GM23338 (cell line): ENCODE measurements at regions not wholly inside any gene's neighbourhood (a gene's known extent, or its start where the extent isn't known, plus 50 kb on each side); places are given as distances from the start of the nearest gene placed in this dataset.

Experiments used
- ATAC-seq: fragments of 200-7000 bp; cut with Tn5 transposase; 3 replicates; pipeline ENCODE4 v1.9.1; 2020
- DNase-seq: peaks from one replicate; pipeline ENCODE4 v3.0.0-alpha.2; 2015; ENCODE audit warnings: low spot score
- H2AFZ ChIP-seq: fragments of 200-600 bp; sonication (generic); 2 replicates; pipeline ENCODE4 v1.8.0; 2016; ENCODE audit warnings: antibody characterized with exemption, mild to moderate bottlenecking, moderate library complexity
- H3F3A ChIP-seq: fragments of 200-600 bp; sonication (generic); replicated peaks from 2 replicates; pipeline ENCODE4 v1.8.0; 2017; ENCODE audit warnings: antibody characterized with exemption, mixed run types, low read depth
- H3K27ac ChIP-seq: fragments of 200-600 bp; sonication (generic); 2 replicates; pipeline ENCODE4 v1.6.1; 2016; ENCODE audit warnings: low read depth
- H3K27me3 ChIP-seq: fragments of 200-600 bp; sonication (generic); 2 replicates; pipeline ENCODE4 v1.8.0; 2016; ENCODE audit warnings: mild to moderate bottlenecking, mixed run types, moderate library complexity; ENCODE audit not compliant: insufficient read depth
- H3K36me3 ChIP-seq: fragments of 200-600 bp; sonication (generic); 2 replicates; pipeline ENCODE4 v1.8.0; 2016; ENCODE audit warnings: mild to moderate bottlenecking; ENCODE audit not compliant: insufficient read depth
- H3K4me1 ChIP-seq: fragments of 200-600 bp; sonication (generic); 2 replicates; pipeline ENCODE4 v1.8.0; 2016; ENCODE audit warnings: mild to moderate bottlenecking, moderate library complexity; ENCODE audit not compliant: insufficient read depth
- H3K4me2 ChIP-seq: fragments of 200-600 bp; sonication (generic); 2 replicates; pipeline ENCODE4 v1.7.1; 2017; ENCODE audit warnings: mixed run types
- H3K4me3 ChIP-seq: fragments of 200-600 bp; sonication (generic); 2 replicates; pipeline ENCODE4 v1.6.1; 2016; ENCODE audit warnings: mixed run types
- H3K79me2 ChIP-seq: fragments of 200-600 bp; sonication (generic); replicated peaks from 2 replicates; pipeline ENCODE4 v1.8.0; 2017; ENCODE audit warnings: mild to moderate bottlenecking; ENCODE audit not compliant: insufficient read depth
- H3K9me2 ChIP-seq: fragments of 200-600 bp; sonication (generic); 2 replicates; pipeline ENCODE4 v1.8.0; 2017; ENCODE audit not compliant: insufficient read depth
- H4K20me1 ChIP-seq: fragments of 200-600 bp; sonication (generic); replicated peaks from 2 replicates; pipeline ENCODE4 v1.8.0; 2017; ENCODE audit warnings: mild to moderate bottlenecking; ENCODE audit not compliant: insufficient read depth
- H3K27ac Mint-ChIP-seq: 2 replicates; pipeline ENCODE4 v1.8.0; 2020; ENCODE audit warnings: inconsistent platforms, mild to moderate bottlenecking, moderate library complexity, mixed read lengths
- H3K27me3 Mint-ChIP-seq: 3 replicates; pipeline ENCODE4 v1.8.0; 2022; ENCODE audit warnings: low read depth, mild to moderate bottlenecking, moderate library complexity, mixed read lengths, inconsistent platforms; ENCODE audit not compliant: insufficient read depth, poor library complexity
- H3K36me3 Mint-ChIP-seq: 3 replicates; pipeline ENCODE4 v1.8.0; 2021; ENCODE audit warnings: low read depth, mild to moderate bottlenecking, inconsistent platforms, moderate library complexity, mixed read lengths
- H3K4me1 Mint-ChIP-seq: 3 replicates; pipeline ENCODE4 v1.8.0; 2020; ENCODE audit warnings: mild to moderate bottlenecking, inconsistent platforms, mixed read lengths
- H3K4me3 Mint-ChIP-seq: 3 replicates; pipeline ENCODE4 v1.8.0; 2021; ENCODE audit warnings: moderate library complexity, mild to moderate bottlenecking, inconsistent platforms, mixed read lengths
- H3K9me3 Mint-ChIP-seq: 3 replicates; pipeline ENCODE4 v1.8.0; 2020; ENCODE audit warnings: moderate library complexity, mild to moderate bottlenecking, inconsistent platforms, mixed read lengths
- CREB1 ChIP-seq: fragments of 250-450 bp; sonication (Bioruptor Pico); IDR thresholded peaks from 2 replicates; pipeline ENCODE4 v1.5.0; 2020; ENCODE audit warnings: low read depth, mild to moderate bottlenecking, moderate library complexity
- CTCF ChIP-seq, 2 experiments: fragments of 200-600 bp in 1 of 2; sonication (generic) in 1 of 2; conservative IDR thresholded peaks; 2 replicates each; pipeline versions ENCODE4 v1.5.1 to v1.6.1; 2016 to 2017; ENCODE audit warnings: antibody characterized with exemption in 2 of 2, low read depth in 2 of 2, mild to moderate bottlenecking in 2 of 2, moderate library complexity in 1 of 2
- ETS1 ChIP-seq: IDR thresholded peaks from 2 replicates; pipeline ENCODE4 v1.6.1; 2016; ENCODE audit warnings: antibody characterized with exemption
- EZH2 ChIP-seq: fragments of 200-600 bp; sonication (generic); IDR thresholded peaks from one replicate; pipeline ENCODE4 v1.8.0; 2017; ENCODE audit warnings: antibody characterized with exemption, mild to moderate bottlenecking, low read depth; ENCODE audit not compliant: unreplicated experiment
- EZH2phosphoT487 ChIP-seq: fragments of 200-600 bp; sonication (generic); IDR thresholded peaks from one replicate; pipeline ENCODE4 v1.8.1; 2018; ENCODE audit warnings: antibody characterized with exemption; ENCODE audit not compliant: unreplicated experiment
- JUNB ChIP-seq: IDR thresholded peaks from one replicate; pipeline ENCODE4 v1.6.1; 2016; ENCODE audit warnings: antibody characterized with exemption; ENCODE audit not compliant: unreplicated experiment
- NANOG ChIP-seq: IDR thresholded peaks from 2 replicates; pipeline ENCODE4 v1.6.1; 2016; ENCODE audit warnings: antibody characterized with exemption, borderline replicate concordance
- REST ChIP-seq: IDR thresholded peaks from one replicate; pipeline ENCODE4 v1.6.1; 2018; ENCODE audit warnings: antibody characterized with exemption; ENCODE audit not compliant: unreplicated experiment
- ZNF114 ChIP-seq: fragments of 250-450 bp; sonication (Bioruptor Pico); IDR thresholded peaks from 2 replicates; pipeline ENCODE4 v1.5.0; 2020; ENCODE audit warnings: mild to moderate bottlenecking, moderate library complexity
- ZNF462 ChIP-seq: fragments of 250-450 bp; sonication (Bioruptor Pico); IDR thresholded peaks from 2 replicates; pipeline ENCODE4 v1.5.0; 2020; ENCODE audit warnings: mild to moderate bottlenecking, moderate library complexity

- no peak overlapping the region for H3K4me3 Mint-ChIP-seq
- H3K9me3 Mint-ChIP-seq, result no peaks in the 10 kb centered on the region
- H3K4me2 ChIP-seq, result no peak overlapping the region
- TF ChIP-seq EZH2, result no peak
- no peak for TF ChIP-seq ZNF114 (CRISPR knock-in tag)
- TF ChIP-seq REST, result no peak
- no peak for TF ChIP-seq CREB1 (CRISPR knock-in tag)
- no peak for TF ChIP-seq JUNB
- TF ChIP-seq ETS1, result no peak
- TF ChIP-seq EZH2phosphoT487, result no peak
- no peak for TF ChIP-seq CTCF (conservative IDR thresholded peaks at IDR 0.05; ENCODE audit: low read depth in 2 of 2)
- TF ChIP-seq ZNF462 (CRISPR knock-in tag), result no peak
- no peak for TF ChIP-seq NANOG
- no peak for ATAC-seq
- H3K27ac ChIP-seq, result no peak overlapping the region
- H2AFZ ChIP-seq, result no peak overlapping the region
- no peaks in the 10 kb centered on the region for H3K27me3 ChIP-seq
- H3K36me3 ChIP-seq, result no peaks in the 10 kb centered on the region
- H3K27ac Mint-ChIP-seq, result no peak overlapping the region
- no peaks in the 10 kb centered on the region for H3K4me1 ChIP-seq
- H3K27me3 Mint-ChIP-seq, result peaks cover 12% of the 10 kb centered on the region
- no peaks in the 10 kb centered on the region for H3K79me2 ChIP-seq
- H3K9me2 ChIP-seq, result no peaks in the 10 kb centered on the region
- no peaks in the 10 kb centered on the region for H3F3A ChIP-seq
- peaks cover 4% of the 10 kb centered on the region; the same call in 1 of the 2 replicates for H4K20me1 ChIP-seq
- H3K36me3 Mint-ChIP-seq, result peaks cover 10% of the 10 kb centered on the region
- peaks cover 8% of the 10 kb centered on the region for H3K4me1 Mint-ChIP-seq
- no peak overlapping the region for H3K4me3 ChIP-seq
- no peak for DNase-seq
Measured at GRCh38 chr4:4687935-4688727, 146.3 kb upstream of the STX18 start.
